GM21390 (cell line): ENCODE measurements at regions not wholly inside any gene's neighbourhood (a gene's known extent, or its start where the extent isn't known, plus 50 kb on each side); places are given as distances from the start of the nearest gene placed in this dataset.

ENCODE experiments used
- ATAC-seq: cut with Tn5 transposase; IDR thresholded peaks from one replicate; pipeline ENCODE4 v1.9.1; 2021; ENCODE audit not compliant: unreplicated experiment

GRCh38 chr4:108301545-108302251 lies 133.0 kb upstream of the LEF1 start:
- no peak for ATAC-seq

DNA sequence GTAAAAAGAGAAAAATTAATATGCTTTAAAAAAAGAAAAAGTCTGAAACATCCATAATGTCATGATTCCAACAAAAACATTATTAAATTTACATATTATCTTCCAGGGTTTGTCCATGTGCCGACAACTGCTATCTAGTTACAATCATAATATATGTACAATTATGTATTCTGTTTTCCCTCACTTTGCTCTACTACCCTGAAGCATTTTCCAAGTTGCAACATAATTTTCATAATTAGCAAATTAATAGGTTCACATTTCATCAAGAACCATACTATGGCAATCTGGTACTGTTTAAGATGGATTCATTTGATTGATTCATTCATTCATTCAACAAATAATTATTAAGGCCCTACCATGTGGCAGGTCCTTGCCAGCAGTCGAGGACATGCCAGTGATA lies 128.9 kb upstream of the LEF1 start:
- no peak for ATAC-seq

- ATAC-seq: no peak
Observed at GRCh38 chr4:108292229-108292628, 123.5 kb upstream of the LEF1 start.

GRCh38 chr4:108291137-108291536 lies 122.4 kb upstream of the LEF1 start:
- ATAC-seq: no peak

DNA sequence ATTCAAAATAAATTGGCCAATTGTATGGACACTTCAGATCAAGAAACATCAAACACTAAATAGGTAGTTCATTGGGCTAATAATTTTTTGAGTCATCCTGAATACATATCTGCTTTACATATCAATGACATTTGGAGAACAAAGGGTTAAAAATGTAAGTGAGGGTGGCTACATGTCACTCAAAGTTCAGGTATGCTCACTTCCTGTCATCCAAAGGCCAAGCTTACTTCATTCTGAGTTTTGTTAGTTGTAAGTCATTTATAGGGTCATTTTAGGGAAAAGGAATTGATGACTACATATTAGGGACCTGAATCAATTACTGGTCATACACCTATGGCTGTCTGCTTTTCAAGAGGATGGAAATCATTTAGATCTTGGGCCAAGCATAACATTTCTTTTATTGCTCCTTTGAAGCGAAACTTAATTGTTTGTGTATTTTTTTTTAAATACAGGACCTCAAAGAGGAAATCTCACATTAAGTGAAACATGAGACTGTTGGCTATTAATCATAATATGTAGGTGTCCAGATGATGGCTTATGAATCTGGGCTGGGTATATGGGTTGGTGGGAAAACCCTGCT lies 119.2 kb upstream of the LEF1 start:
- ATAC-seq: no peak

DNA sequence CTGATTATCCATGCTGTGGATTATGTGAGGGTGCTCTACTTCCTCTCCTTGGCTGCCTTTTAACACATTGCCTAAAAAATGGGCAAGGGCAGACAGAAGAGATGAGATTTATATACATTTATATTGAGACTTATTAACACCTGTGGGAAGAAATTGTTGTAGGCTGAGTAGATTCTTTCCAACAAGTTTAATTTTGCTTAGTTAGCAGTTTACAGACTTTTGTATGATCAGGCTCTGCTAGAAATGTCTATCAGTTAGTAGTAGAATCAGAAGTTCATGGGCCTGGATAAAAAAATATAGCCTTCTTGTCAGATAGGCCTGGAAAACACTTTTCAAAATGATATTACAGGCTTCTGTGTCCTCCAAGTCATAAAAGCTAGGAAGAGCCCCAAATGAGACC lies 111.3 kb upstream of the LEF1 start:
- no peak for ATAC-seq

GRCh38 chr4:108276690-108277089 lies 108.0 kb upstream of the LEF1 start:
- no peak for ATAC-seq

DNA sequence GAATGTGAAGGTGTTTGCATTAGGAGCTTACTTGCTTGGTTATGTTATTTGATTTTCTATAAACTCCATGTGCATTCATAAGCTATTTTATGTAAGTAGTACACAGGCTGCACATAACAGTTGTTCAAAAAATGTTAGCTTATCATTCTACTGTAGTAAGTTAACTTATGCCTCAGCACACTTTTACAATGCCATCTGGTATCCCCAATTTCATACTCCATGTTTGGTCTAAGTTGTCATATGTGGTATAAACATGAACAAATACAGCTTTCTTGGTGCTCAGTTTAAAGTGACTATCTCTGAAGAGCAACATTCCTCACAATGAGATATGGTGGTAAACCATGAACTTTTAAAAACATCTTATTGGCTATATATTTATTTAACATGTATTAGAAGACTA lies 104.3 kb upstream of the LEF1 start:
- ATAC-seq: no peak

DNA sequence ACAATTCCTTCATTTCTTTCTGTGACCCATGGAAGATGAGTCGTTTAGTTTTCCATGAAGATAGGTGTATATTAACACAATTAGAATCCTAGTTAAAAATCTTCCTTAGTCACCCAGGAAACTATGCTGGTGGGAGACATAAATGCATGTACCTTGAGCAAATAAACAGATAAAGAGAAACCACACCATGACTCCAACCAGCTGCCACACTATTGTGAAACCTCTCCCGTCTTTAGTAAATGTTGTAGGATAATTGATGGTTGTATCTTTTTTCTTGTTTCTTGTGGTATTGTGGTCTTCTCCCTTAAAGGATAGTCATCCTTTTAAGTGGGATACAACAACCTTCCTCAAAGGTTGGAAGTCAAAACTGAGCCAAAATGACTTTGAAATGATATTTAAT lies 103.8 kb upstream of the LEF1 start:
- ATAC-seq: no peak

- ATAC-seq: no peak
Observed at GRCh38 chr4:108272046-108272445, 103.3 kb upstream of the LEF1 start.

GRCh38 chr4:108270466-108271450 lies 102.0 kb upstream of the LEF1 start:
- ATAC-seq: no peak

- ATAC-seq: no peak
Observed at GRCh38 chr4:108264693-108265092, 96.0 kb upstream of the LEF1 start.

DNA sequence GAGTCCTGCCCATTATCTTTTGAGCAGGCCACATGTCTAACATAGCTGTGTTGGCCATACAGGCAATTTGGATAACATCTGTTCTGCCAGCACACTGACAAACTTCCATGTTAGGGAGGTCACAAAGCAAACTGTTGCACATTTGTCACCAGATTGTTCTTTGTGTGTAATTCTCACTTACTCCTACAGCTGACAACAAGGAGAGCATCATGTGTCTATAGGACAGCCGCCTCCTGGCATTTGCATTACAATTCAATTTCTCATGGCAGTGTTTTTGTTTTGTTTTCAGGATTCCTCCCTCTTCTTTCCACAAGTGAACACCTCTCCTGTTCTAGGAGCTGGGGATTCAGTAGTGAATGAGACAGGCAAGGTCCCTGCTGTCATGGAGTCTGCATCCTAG lies 94.3 kb upstream of the LEF1 start:
- ATAC-seq: no peak

GRCh38 chr4:108261026-108261425 lies 92.3 kb upstream of the LEF1 start:
- ATAC-seq: no peak

GRCh38 chr4:108256538-108256937 lies 87.8 kb upstream of the LEF1 start:
- ATAC-seq: no peak

DNA sequence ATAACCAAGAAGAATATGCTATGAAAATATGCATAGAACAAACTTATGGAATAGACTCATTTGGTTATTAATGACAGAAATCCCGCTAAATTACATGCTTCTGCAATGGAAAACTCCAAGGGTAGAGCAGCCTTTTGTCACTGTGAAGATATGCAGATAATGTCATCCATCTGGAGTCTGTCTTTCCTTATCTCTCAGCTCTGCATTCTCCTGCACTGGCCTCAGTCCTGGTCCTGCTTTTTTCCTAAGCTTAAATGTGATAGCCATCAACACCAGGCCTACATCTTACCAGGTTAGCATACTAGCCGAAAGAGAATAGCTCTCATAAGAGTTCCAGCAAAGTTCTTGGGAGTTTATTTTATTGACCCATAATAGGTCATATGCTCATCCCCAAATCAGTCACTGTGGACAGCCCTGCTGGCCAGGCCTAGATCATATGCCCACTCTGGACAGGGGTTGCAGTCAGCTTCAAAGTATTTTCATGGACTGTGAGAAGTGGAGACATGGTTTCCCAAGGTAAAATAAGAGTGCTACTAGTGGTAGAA lies 86.5 kb upstream of the LEF1 start:
- ATAC-seq: no peak

- ATAC-seq: no peak
Observed at GRCh38 chr4:108249397-108249796, 80.7 kb upstream of the LEF1 start.

- ATAC-seq: no peak
Observed at GRCh38 chr4:108247387-108248049, 78.8 kb upstream of the LEF1 start.

DNA sequence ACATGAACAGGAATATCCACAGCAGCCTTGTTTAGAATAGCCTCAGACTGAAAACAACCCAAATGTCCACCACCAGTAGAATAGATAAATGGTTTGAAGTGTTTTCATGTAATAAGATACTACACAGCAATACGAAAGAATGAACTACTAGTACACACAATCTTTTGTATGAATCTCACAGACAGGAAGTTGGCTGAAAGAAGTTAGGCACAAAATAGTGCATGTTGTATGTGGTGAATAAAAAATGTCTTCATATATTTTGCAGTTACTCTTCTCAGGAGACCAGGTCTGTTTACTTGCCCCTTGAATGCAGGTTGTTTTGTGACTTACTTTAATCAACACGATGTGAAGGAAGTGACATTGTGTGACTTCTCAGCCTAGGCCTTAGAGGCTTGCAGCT lies 75.9 kb upstream of the LEF1 start:
- no peak for ATAC-seq

DNA sequence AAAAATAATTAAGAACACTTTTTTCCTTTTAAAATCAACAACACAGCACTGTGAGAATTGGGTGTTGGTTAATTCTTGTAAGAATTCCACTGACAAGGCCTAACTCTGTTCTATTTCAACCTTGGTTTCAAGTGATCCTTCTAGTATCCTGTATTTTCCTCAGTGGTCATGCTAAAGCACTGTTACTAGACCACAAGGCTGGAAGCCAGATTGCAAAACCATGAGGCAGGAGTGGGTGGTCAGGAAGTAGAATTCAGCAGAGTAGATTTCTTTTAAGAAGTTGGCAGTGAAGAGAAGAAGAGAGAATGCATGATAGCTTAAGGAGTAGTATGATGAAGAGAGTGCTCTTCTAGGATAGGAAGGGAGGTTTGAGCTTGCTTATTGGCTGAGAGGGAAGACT lies 71.6 kb upstream of the LEF1 start:
- no peak for ATAC-seq

- no peak for ATAC-seq
Observed at GRCh38 chr4:108237693-108238092, 69.0 kb upstream of the LEF1 start.
